HG02623 (cell line): ENCODE measurements at regions not wholly inside any gene's neighbourhood (a gene's known extent, or its start where the extent isn't known, plus 50 kb on each side); places are given as distances from the start of the nearest gene placed in this dataset.
"Not testable (repeated sequence)": the region's sequence is repeated elsewhere in the genome, so short reads cannot be mapped to it uniquely, and the experiment has no call there.

Experiments used
- ATAC-seq: cut with Tn5 transposase; IDR thresholded peaks from one replicate; pipeline ENCODE4 v1.9.1; 2021; ENCODE audit warnings: moderate library complexity; ENCODE audit not compliant: unreplicated experiment

GRCh38 chr3:102676424-102676823 is 241.6 kb downstream of the ZPLD1 start:
- ATAC-seq, result no peak

GRCh38 chr3:102682741-102683140 is 247.9 kb downstream of the ZPLD1 start:
- ATAC-seq, result no peak

- ATAC-seq, result no peak
Observed at GRCh38 chr3:102686792-102687191, 252.0 kb downstream of the ZPLD1 start.

- ATAC-seq, result no peak
Observed at GRCh38 chr3:102687851-102688555, 253.2 kb downstream of the ZPLD1 start.

GRCh38 chr3:102688556-102688930 is 253.7 kb downstream of the ZPLD1 start:
- no peak for ATAC-seq

- ATAC-seq, result no peak
Observed at GRCh38 chr3:102691507-102691906, 256.7 kb downstream of the ZPLD1 start.

GRCh38 chr3:102699104-102699818 is 264.4 kb downstream of the ZPLD1 start:
- no peak for ATAC-seq

GRCh38 chr3:102699819-102700140 is 265.0 kb downstream of the ZPLD1 start:
- no peak for ATAC-seq

GRCh38 chr3:102712896-102713295 is 278.1 kb downstream of the ZPLD1 start:
- ATAC-seq, result no peak

GRCh38 chr3:102714567-102714966 is 279.8 kb downstream of the ZPLD1 start:
- peak; percentile 11 for ATAC-seq

- peak; percentile 82 for ATAC-seq
Observed at GRCh38 chr3:102715030-102715697, 280.3 kb downstream of the ZPLD1 start.

- ATAC-seq, result no peak
Observed at GRCh38 chr3:102718651-102719050, 283.8 kb downstream of the ZPLD1 start.

- ATAC-seq, result no peak
Observed at GRCh38 chr3:102722317-102722716, 287.5 kb downstream of the ZPLD1 start.

GRCh38 chr3:102727340-102727739 is 292.5 kb downstream of the ZPLD1 start:
- ATAC-seq, result no peak

- ATAC-seq, result not testable (repeated sequence)
Observed at GRCh38 chr3:102732581-102732980, 297.8 kb downstream of the ZPLD1 start.

GRCh38 chr3:102733791-102734563 is 299.2 kb downstream of the ZPLD1 start:
- ATAC-seq, result no peak

- ATAC-seq, result no peak
Observed at GRCh38 chr3:102735311-102735710, 300.5 kb downstream of the ZPLD1 start.

- no peak for ATAC-seq
Observed at GRCh38 chr3:102736288-102736974, 301.6 kb downstream of the ZPLD1 start.

- ATAC-seq, result no peak
Observed at GRCh38 chr3:102736975-102737304, 302.1 kb downstream of the ZPLD1 start.

- ATAC-seq, result no peak
Observed at GRCh38 chr3:102737353-102737752, 302.5 kb downstream of the ZPLD1 start.

GRCh38 chr3:102741105-102741504 is 306.3 kb downstream of the ZPLD1 start:
- ATAC-seq, result no peak
